ENCODE measurements at regions not wholly inside any gene's neighbourhood (a gene's known extent, or its start where the extent isn't known, plus 50 kb on each side); places are given as distances from the start of the nearest gene placed in this dataset.

GRCh38 chr1:98057236-98057910 lies 136.5 kb upstream of the DPYD start:
- no peak overlapping the region for H3K4me3 ChIP-seq
- H3K27ac ChIP-seq: no peak overlapping the region

GRCh38 chr1:98056781-98057180 lies 135.9 kb upstream of the DPYD start:
- Histone ChIP-seq H3K4me3 (no peak overlapping the region), H3K27ac (no peak overlapping the region)

- Histone ChIP-seq H3K27ac (no peak overlapping the region), H3K4me3 (no peak overlapping the region)
Observed at GRCh38 chr1:98055457-98055856, 134.6 kb upstream of the DPYD start.

- Histone ChIP-seq H3K4me3 (no peak overlapping the region), H3K27ac (no peak overlapping the region)
Observed at GRCh38 chr1:98054786-98055185, 134.0 kb upstream of the DPYD start.

GRCh38 chr1:98054367-98054701 lies 133.5 kb upstream of the DPYD start:
- no peak overlapping the region for H3K27ac ChIP-seq
- H3K4me3 ChIP-seq: peak overlapping the region in 6 of 7 experiments; percentile 23 to 46 (median 40)

- H3K27ac ChIP-seq: peak overlapping the region in 1 of 21 experiments; percentile 38
- H3K4me3 ChIP-seq: peak overlapping the region; percentile 23 to 46 (median 39)
Observed at GRCh38 chr1:98053471-98054366, 132.9 kb upstream of the DPYD start.

- no peak overlapping the region for H3K4me3 ChIP-seq
- no peak overlapping the region for H3K27ac ChIP-seq
Observed at GRCh38 chr1:98051065-98051675, 130.3 kb upstream of the DPYD start.

- no peak overlapping the region for H3K27ac ChIP-seq
- no peak overlapping the region for H3K4me3 ChIP-seq
Observed at GRCh38 chr1:98049370-98050135, 128.7 kb upstream of the DPYD start.

GRCh38 chr1:98048751-98049325 lies 128.0 kb upstream of the DPYD start:
- H3K4me3 ChIP-seq: no peak overlapping the region
- H3K27ac ChIP-seq: no peak overlapping the region

- Histone ChIP-seq H3K27ac (no peak overlapping the region), H3K4me3 (no peak overlapping the region)
Observed at GRCh38 chr1:98048244-98048643, 127.4 kb upstream of the DPYD start.

GRCh38 chr1:98047171-98047570 lies 126.3 kb upstream of the DPYD start:
- Histone ChIP-seq H3K27ac (no peak overlapping the region), H3K4me3 (no peak overlapping the region)

GRCh38 chr1:98045767-98046641 lies 125.2 kb upstream of the DPYD start:
- Histone ChIP-seq H3K27ac (no peak overlapping the region), H3K4me3 (peak overlapping the region; percentile 16 to 41 (median 29))

GRCh38 chr1:98045211-98045766 lies 124.5 kb upstream of the DPYD start:
- H3K27ac ChIP-seq: no peak overlapping the region
- H3K4me3 ChIP-seq: peak overlapping the region; percentile 16 to 41 (median 29)

GRCh38 chr1:98044766-98045165 lies 123.9 kb upstream of the DPYD start:
- Histone ChIP-seq H3K4me3 (peak overlapping the region in 3 of 7 experiments; percentile 25 to 41 (median 36)), H3K27ac (no peak overlapping the region)

GRCh38 chr1:98044071-98044697 lies 123.3 kb upstream of the DPYD start:
- H3K27ac ChIP-seq: no peak overlapping the region
- H3K4me3 ChIP-seq: no peak overlapping the region

- no peak overlapping the region for H3K4me3 ChIP-seq
- H3K27ac ChIP-seq: no peak overlapping the region
Observed at GRCh38 chr1:98035602-98036002, 114.8 kb upstream of the DPYD start.

- H3K27ac ChIP-seq: no peak overlapping the region
- no peak overlapping the region for H3K4me3 ChIP-seq
Observed at GRCh38 chr1:98034505-98034904, 113.7 kb upstream of the DPYD start.

- Histone ChIP-seq H3K4me3 (no peak overlapping the region), H3K27ac (no peak overlapping the region)
Observed at GRCh38 chr1:98032958-98033357, 112.1 kb upstream of the DPYD start.

Data from skin epidermis (tissue), 12 donors.